ENCODE measurements at regions not wholly inside any gene's neighbourhood (a gene's known extent, or its start where the extent isn't known, plus 50 kb on each side); places are given as distances from the start of the nearest gene placed in this dataset.

DNA sequence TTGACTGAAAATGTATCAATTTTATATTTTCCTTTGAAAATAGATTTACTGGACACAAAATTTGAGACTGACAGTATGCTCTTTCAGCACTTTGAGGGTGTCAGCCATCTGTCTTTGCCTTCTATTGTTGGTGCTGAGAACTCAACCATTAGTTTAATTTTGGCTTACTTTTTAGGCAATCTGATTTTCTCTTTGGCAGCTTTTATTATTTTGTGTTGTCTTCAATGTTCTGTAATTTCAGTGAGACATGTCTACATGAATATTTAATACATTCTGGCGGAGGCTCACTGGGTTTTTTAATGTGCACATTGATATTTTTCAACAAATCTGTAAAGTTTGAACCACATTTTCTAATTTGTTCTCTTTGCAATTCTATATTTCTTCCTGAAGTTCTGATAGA, 648.6 kb downstream of the C6orf118 start:
- no peak for DNase-seq (ENCODE audit: unreplicated experiment)
- no TSS peak for BruUV-seq (replicated peaks)
- ChIA-PET POLR2A (no interaction called here), CTCF (no interaction called here)
- Mint-ChIP-seq H3K4me3 (ENCODE audit: unreplicated experiment) (no peak overlapping the region), H3K4me1 (ENCODE audit: insufficient read depth, unreplicated experiment) (no peaks in the 10 kb centered on the region), H3K27me3 (ENCODE audit: insufficient read depth, unreplicated experiment) (no peaks in the 10 kb centered on the region), H3K36me3 (ENCODE audit: insufficient read depth, unreplicated experiment) (no peaks in the 10 kb centered on the region), H3K9me3 (ENCODE audit: unreplicated experiment) (no peaks in the 10 kb centered on the region), H3K27ac (ENCODE audit: low read depth, unreplicated experiment) (no peak overlapping the region)
- no peak for TF ChIP-seq CTCF (IDR thresholded peaks at IDR 0.05; ENCODE audit: unreplicated experiment)
- intact Hi-C loops (cut with micrococcal nuclease), result no loop called here

GRCh38 chr6:164640956-164641355, 668.4 kb downstream of the C6orf118 start:
- TF ChIP-seq CTCF (IDR thresholded peaks at IDR 0.05; ENCODE audit: unreplicated experiment), result no peak
- intact Hi-C loops (cut with micrococcal nuclease), result no loop called here
- peaks cover 9% of the 10 kb centered on the region for H3K4me1 Mint-ChIP-seq (ENCODE audit: insufficient read depth, unreplicated experiment)
- BruUV-seq (replicated peaks), result no TSS peak
- DNase-seq (ENCODE audit: unreplicated experiment), result no peak
- H3K9me3 Mint-ChIP-seq (ENCODE audit: unreplicated experiment), result peaks cover 8% of the 10 kb centered on the region
- no peak overlapping the region for H3K4me3 Mint-ChIP-seq (ENCODE audit: unreplicated experiment)
- H3K36me3 Mint-ChIP-seq (ENCODE audit: insufficient read depth, unreplicated experiment), result no peaks in the 10 kb centered on the region
- ChIA-PET CTCF (interaction anchor here (0.5 kb wide), 1 partner anchor 88 kb away, joined by 3 read pairs; no protein-coding TSS in a partner anchor), POLR2A (no interaction called here)
- H3K27me3 Mint-ChIP-seq (ENCODE audit: insufficient read depth, unreplicated experiment), result no peaks in the 10 kb centered on the region
- no peak overlapping the region for H3K27ac Mint-ChIP-seq (ENCODE audit: low read depth, unreplicated experiment)

- TF ChIP-seq CTCF (IDR thresholded peaks at IDR 0.05; ENCODE audit: unreplicated experiment), result no peak
- Mint-ChIP-seq H3K27me3 (ENCODE audit: insufficient read depth, unreplicated experiment) (no peaks in the 10 kb centered on the region), H3K27ac (ENCODE audit: low read depth, unreplicated experiment) (no peak overlapping the region), H3K36me3 (ENCODE audit: insufficient read depth, unreplicated experiment) (no peaks in the 10 kb centered on the region), H3K4me1 (ENCODE audit: insufficient read depth, unreplicated experiment) (peaks cover 5% of the 10 kb centered on the region), H3K9me3 (ENCODE audit: unreplicated experiment) (peaks cover 2% of the 10 kb centered on the region), H3K4me3 (ENCODE audit: unreplicated experiment) (no peak overlapping the region)
- BruUV-seq (replicated peaks), result no TSS peak
- POLR2A ChIA-PET, result no interaction called here
- no peak for DNase-seq (ENCODE audit: unreplicated experiment)
- intact Hi-C loops (cut with micrococcal nuclease), result no loop called here
- CTCF ChIA-PET, result no interaction called here
Measured at GRCh38 chr6:164628302-164628931, 681.0 kb downstream of the C6orf118 start.

GRCh38 chr6:164616917-164617524, 692.4 kb downstream of the C6orf118 start:
- Mint-ChIP-seq H3K36me3 (ENCODE audit: insufficient read depth, unreplicated experiment) (no peaks in the 10 kb centered on the region), H3K9me3 (ENCODE audit: unreplicated experiment) (no peaks in the 10 kb centered on the region), H3K4me3 (ENCODE audit: unreplicated experiment) (no peak overlapping the region), H3K27me3 (ENCODE audit: insufficient read depth, unreplicated experiment) (no peaks in the 10 kb centered on the region), H3K27ac (ENCODE audit: low read depth, unreplicated experiment) (no peak overlapping the region), H3K4me1 (ENCODE audit: insufficient read depth, unreplicated experiment) (peaks cover 6% of the 10 kb centered on the region)
- no TSS peak for BruUV-seq (replicated peaks)
- ChIA-PET CTCF (interaction anchor here (0.6 to 0.7 kb wide), 3 partner anchors 240 to 1234 kb away, joined by 3 read pairs; no protein-coding TSS in a partner anchor), POLR2A (no interaction called here)
- intact Hi-C loops (cut with micrococcal nuclease), result no loop called here
- no peak for DNase-seq (ENCODE audit: unreplicated experiment)
- TF ChIP-seq CTCF (IDR thresholded peaks at IDR 0.05; ENCODE audit: unreplicated experiment), result no peak
